ENCODE measurements at regions not wholly inside any gene's neighbourhood (a gene's known extent, or its start where the extent isn't known, plus 50 kb on each side); places are given as distances from the start of the nearest gene placed in this dataset.

GRCh38 chr7:17617857-17618651 lies 319.6 kb downstream of the AHR start:
- no peak overlapping the region for H3K4me3 Mint-ChIP-seq
- H3K27ac Mint-ChIP-seq: no peak overlapping the region
- H3K9me3 Mint-ChIP-seq: no peaks in the 10 kb centered on the region
- TF ChIP-seq CTCF (IDR thresholded peaks at IDR 0.05; ENCODE audit: unreplicated experiment in 3 of 3): no peak
- H3K36me3 Mint-ChIP-seq (ENCODE audit: low read depth): no peaks in the 10 kb centered on the region
- no peaks in the 10 kb centered on the region for H3K4me1 Mint-ChIP-seq
- peaks cover 3% of the 10 kb centered on the region for H3K27me3 Mint-ChIP-seq (ENCODE audit: low read depth)

- H3K9me3 Mint-ChIP-seq: no peaks in the 10 kb centered on the region
- no peak overlapping the region for H3K4me3 Mint-ChIP-seq
- H3K27me3 Mint-ChIP-seq (ENCODE audit: low read depth): no peaks in the 10 kb centered on the region
Measured at GRCh38 chr7:17618652-17618974, 320.2 kb downstream of the AHR start.

DNA sequence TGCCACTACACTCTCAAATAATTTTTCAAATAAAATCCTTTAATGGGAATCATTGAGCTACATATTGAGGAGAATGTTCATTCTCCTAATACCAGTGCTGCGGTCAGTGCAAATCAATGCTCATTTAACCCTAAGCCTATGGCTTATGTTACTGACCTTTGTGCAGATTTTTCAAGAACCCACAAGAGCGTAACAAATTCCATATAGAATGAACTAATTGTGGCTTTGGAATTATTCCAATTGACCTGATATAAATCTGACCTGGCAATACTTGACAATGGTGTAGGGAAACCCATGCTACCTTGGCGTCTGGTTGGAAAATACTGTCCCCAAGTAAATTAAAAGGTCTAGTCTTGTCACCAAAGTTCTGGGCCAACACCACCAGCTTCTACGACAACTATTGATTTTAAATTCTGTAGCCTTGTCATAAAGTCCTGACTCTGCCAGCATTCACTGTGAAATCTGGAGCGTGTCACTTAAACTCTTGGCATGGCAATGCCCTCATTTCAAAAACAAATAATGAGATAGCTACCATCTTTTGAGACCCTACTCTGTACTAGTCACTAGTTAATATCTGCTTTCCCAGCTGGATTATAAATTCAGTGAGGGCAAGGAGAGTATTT lies 320.9 kb downstream of the AHR start:
- TF ChIP-seq CTCF (IDR thresholded peaks at IDR 0.05; ENCODE audit: unreplicated experiment in 3 of 3): no peak
- Mint-ChIP-seq H3K4me1 (no peaks in the 10 kb centered on the region), H3K9me3 (no peaks in the 10 kb centered on the region), H3K27ac (no peak overlapping the region), H3K36me3 (ENCODE audit: low read depth) (no peaks in the 10 kb centered on the region), H3K4me3 (no peak overlapping the region), H3K27me3 (ENCODE audit: low read depth) (no peaks in the 10 kb centered on the region)

More at GRCh38 chr7:17618652-17618974, 320.2 kb downstream of the AHR start:
- no peaks in the 10 kb centered on the region for H3K4me1 Mint-ChIP-seq
- no peaks in the 10 kb centered on the region for H3K36me3 Mint-ChIP-seq (ENCODE audit: low read depth)
- H3K27ac Mint-ChIP-seq: no peak overlapping the region
- no peak for TF ChIP-seq CTCF (IDR thresholded peaks at IDR 0.05; ENCODE audit: unreplicated experiment in 3 of 3)

GRCh38 chr7:17620566-17620965 lies 319.7 kb downstream of the SNX13 start:
- H3K27ac Mint-ChIP-seq: no peak overlapping the region
- no peaks in the 10 kb centered on the region for H3K9me3 Mint-ChIP-seq
- no peaks in the 10 kb centered on the region for H3K4me1 Mint-ChIP-seq
- H3K4me3 Mint-ChIP-seq: no peak overlapping the region
- no peaks in the 10 kb centered on the region for H3K36me3 Mint-ChIP-seq (ENCODE audit: low read depth)
- no peaks in the 10 kb centered on the region for H3K27me3 Mint-ChIP-seq (ENCODE audit: low read depth)
- TF ChIP-seq CTCF (IDR thresholded peaks at IDR 0.05; ENCODE audit: unreplicated experiment in 3 of 3): no peak

DNA sequence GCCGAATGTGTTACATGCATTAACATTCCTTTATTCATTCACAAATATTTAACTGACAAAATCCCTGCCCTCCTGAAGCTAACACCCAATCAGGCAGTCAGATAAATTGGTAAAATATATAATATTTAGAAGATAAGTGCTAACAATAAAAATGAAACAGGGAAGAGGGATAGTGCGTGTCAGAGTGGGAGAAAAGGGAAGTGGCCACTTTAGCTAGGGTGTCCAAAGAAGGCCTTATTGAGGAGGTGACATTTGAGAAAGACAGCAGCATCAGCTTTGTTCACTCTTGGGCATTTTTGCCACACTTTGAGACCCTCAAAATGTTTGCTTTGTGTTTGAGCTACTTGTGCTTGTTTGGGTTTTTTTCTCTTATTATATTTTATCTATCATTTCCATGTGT lies 317.8 kb downstream of the SNX13 start:
- Mint-ChIP-seq H3K36me3 (ENCODE audit: low read depth) (no peaks in the 10 kb centered on the region), H3K27ac (no peak overlapping the region)

More for the DNA sequence above, 317.8 kb downstream of the SNX13 start:
- Mint-ChIP-seq H3K9me3 (no peaks in the 10 kb centered on the region), H3K27me3 (ENCODE audit: low read depth) (no peaks in the 10 kb centered on the region), H3K4me1 (no peaks in the 10 kb centered on the region), H3K4me3 (no peak overlapping the region)
- TF ChIP-seq CTCF (IDR thresholded peaks at IDR 0.05; ENCODE audit: unreplicated experiment in 3 of 3): no peak

All from nephron (organoid).